ENCODE measurements at regions not wholly inside any gene's neighbourhood (a gene's known extent, or its start where the extent isn't known, plus 50 kb on each side); places are given as distances from the start of the nearest gene placed in this dataset.

DNA sequence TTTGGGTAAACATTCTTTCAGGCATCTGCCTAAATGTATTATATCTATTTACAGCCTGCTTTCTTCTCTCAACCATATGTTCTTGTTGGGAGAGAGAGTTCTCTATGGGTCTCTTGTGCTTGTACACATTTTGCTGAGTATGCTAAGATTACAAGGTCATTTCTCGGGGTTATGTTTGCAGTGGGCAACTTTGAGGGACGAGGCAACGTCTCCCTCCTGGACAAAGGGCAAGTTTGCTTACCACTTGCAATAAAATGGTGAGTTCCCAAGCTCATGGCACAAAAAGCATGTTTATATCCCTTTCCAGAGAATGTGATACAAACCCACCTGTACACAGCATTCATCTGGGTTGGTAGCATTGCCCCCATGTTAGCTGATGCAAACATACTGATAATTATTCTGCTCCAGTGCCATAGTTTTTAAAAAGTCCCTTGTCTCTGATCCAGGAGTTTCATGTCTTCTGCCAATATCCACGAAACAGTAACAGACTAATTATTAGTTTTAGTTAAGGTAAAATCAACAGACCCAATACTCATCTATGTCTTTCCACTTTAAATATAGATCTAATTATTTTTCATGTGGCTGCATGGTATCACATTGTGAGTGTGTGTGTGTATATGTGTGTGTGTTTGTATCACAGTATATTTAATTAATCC, 84.2 kb upstream of the MAPK4 start:
- DNase-seq = no peak

GRCh38 chr18:50492097-50492496, 67.8 kb upstream of the MAPK4 start:
- no peak for DNase-seq

- no peak for DNase-seq
These were observed 65.3 kb upstream of the MAPK4 start for GRCh38 chr18:50494569-50494968.

DNA sequence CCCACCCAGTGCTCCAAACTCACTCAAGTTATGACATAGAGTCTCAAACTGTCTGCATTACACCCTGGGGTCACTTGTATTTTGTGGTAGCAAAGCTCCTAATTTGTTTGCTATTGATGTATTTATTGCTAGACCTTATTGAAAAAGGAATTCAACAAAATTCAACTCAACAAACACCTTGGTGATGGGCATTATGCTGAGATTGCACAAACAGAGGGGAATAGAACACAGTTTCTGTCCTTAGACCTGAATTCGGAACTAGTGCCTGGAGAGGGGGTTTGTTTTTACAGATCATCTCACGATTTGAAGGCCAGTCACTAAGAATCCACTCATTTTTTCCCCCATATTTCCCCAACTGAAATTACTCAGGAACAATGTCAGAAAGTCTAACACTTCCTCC, 53.5 kb upstream of the MAPK4 start:
- no peak for DNase-seq

DNA sequence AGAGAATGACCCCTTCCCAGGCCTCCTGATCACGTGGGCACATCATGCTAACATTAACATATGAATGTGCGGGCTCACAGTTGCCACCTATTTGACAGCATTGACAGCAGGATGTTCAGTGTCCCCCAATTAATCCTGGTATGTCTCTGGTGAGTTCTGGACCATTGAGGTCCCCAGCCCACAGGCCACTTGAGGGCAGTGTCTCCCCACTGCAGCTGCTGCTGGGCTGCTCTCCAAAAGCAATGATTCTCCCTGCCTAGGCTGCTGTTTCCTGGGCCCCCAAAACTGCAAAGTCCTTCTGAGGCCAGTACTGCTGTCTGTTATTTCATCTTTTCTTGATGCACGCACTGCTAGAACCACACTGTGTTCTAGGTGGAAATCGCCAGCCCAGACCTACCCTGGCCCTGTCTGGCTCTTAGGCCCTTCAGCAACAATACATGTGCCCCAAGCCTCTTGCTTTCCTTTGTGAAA, 52.7 kb upstream of the MAPK4 start:
- DNase-seq = peak in 13 of 56 donors; percentile 8 to 56 (median 20)

DNA sequence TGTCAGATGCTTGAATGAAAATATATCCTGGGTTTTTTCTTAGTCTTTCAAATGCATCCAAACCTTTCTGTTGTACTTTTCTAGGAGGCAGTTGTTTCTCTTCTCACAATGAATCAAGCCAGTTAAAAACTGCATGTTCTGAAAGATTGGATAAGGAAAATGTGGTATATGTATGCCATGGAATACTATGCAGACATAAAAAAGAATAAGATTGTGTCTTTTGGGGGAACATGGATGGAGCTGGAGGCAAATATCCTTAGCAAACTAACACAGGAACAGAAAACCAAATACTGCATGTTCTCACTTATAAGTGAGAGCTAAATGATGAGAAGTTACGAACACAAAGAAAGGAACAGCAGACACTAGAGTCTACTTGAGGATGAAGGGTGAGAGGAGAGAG, 51.7 kb upstream of the MAPK4 start:
- DNase-seq = no peak

GRCh38 chr18:50509012-50509411, 50.9 kb upstream of the MAPK4 start:
- DNase-seq = peak in 10 of 56 donors; percentile 10 to 68 (median 25)
